ENCODE measurements at regions not wholly inside any gene's neighbourhood (a gene's known extent, or its start where the extent isn't known, plus 50 kb on each side); places are given as distances from the start of the nearest gene placed in this dataset.

DNA sequence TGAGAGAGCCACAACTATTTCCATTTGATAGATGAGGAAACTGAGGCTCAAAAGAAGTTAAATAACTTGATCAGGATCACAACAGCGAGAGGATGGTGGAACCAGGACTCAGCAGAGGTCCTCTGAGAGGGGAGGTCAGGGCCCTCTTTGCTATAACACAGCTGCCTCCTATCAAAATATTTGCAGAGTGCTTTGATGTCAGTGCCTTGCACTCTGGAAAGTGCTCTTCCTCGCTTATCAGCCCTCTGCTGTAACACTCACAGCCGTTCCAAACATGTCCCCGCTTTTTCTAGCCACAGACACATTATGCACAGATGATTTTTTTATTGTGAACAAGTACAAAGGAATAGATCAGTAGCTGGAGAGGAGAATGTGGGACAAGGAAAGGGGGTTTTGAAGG, 71.8 kb upstream of the ARHGAP29 start:
- Histone ChIP-seq H3F3A (ENCODE audit: insufficient read depth) (no peaks in the 10 kb centered on the region), H3K4me2 (ENCODE audit: low read depth, low read length, poor library complexity, severe bottlenecking) (no peak overlapping the region), H3K27me3 (ENCODE audit: low read length) (no peaks in the 10 kb centered on the region), H3K4me3 (ENCODE audit: insufficient read depth, low read length, poor library complexity, severe bottlenecking) (no peak overlapping the region), H3K9ac (ENCODE audit: low read length) (no peak overlapping the region), H2AFZ (ENCODE audit: low read depth, low read length, severe bottlenecking) (no peak overlapping the region), H3K36me3 (ENCODE audit: low read length) (no peaks in the 10 kb centered on the region), H3K9me2 (replicated peaks; ENCODE audit: insufficient read depth, low read length) (no peaks in the 10 kb centered on the region; the same call in 1 of the 2 replicates), H4K20me1 (ENCODE audit: low read depth, low read length) (no peaks in the 10 kb centered on the region), H3K9me3 (ENCODE audit: insufficient read depth, low read length) (no peaks in the 10 kb centered on the region), H3K79me2 (ENCODE audit: insufficient read depth, low read length) (no peaks in the 10 kb centered on the region), H3K27ac (ENCODE audit: low read depth, low read length) (no peak overlapping the region)
- TF ChIP-seq, protein P1, sequence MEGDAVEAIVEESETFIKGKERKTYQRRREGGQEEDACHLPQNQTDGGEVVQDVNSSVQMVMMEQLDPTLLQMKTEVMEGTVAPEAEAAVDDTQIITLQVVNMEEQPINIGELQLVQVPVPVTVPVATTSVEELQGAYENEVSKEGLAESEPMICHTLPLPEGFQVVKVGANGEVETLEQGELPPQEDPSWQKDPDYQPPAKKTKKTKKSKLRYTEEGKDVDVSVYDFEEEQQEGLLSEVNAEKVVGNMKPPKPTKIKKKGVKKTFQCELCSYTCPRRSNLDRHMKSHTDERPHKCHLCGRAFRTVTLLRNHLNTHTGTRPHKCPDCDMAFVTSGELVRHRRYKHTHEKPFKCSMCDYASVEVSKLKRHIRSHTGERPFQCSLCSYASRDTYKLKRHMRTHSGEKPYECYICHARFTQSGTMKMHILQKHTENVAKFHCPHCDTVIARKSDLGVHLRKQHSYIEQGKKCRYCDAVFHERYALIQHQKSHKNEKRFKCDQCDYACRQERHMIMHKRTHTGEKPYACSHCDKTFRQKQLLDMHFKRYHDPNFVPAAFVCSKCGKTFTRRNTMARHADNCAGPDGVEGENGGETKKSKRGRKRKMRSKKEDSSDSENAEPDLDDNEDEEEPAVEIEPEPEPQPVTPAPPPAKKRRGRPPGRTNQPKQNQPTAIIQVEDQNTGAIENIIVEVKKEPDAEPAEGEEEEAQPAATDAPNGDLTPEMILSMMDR (IDR thresholded peaks at IDR 0.05; ENCODE audit: insufficient read depth, low read length, poor library complexity, severe bottlenecking) = no peak
- no peak for TF ChIP-seq EZH2phosphoT487 (conservative IDR thresholded peaks at IDR 0.05; ENCODE audit: low read length)

DNA sequence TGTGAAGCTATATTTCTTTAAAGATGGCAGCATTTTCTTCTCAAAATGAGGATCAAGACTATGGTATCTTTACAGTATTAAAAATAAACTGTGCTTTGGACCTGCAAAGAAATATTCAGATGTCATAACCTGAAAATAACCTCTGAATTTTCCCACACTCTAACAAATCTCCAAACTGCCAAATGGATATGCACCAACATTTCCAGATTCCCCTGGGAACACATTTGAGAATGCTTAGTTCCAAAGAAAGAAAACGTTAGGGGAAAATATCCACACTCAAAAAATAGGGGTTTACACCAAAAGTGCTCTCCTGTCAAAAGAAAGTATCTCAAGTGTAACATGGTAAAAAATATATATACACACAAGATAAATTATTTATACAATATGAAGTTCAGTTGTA, 69.1 kb upstream of the ARHGAP29 start:
- TF ChIP-seq, protein P1 (IDR thresholded peaks at IDR 0.05; ENCODE audit: insufficient read depth, low read length, poor library complexity, severe bottlenecking) = no peak
- TF ChIP-seq EZH2phosphoT487 (conservative IDR thresholded peaks at IDR 0.05; ENCODE audit: low read length) = no peak
- Histone ChIP-seq H3K4me2 (ENCODE audit: low read depth, low read length, poor library complexity, severe bottlenecking) (no peak overlapping the region), H3K9ac (ENCODE audit: low read length) (no peak overlapping the region), H4K20me1 (ENCODE audit: low read depth, low read length) (no peaks in the 10 kb centered on the region), H3K79me2 (ENCODE audit: insufficient read depth, low read length) (no peaks in the 10 kb centered on the region), H3K9me2 (replicated peaks; ENCODE audit: insufficient read depth, low read length) (no peaks in the 10 kb centered on the region; the same call in 1 of the 2 replicates), H3K4me3 (ENCODE audit: insufficient read depth, low read length, poor library complexity, severe bottlenecking) (no peak overlapping the region), H3K27me3 (ENCODE audit: low read length) (no peaks in the 10 kb centered on the region), H3K36me3 (ENCODE audit: low read length) (no peaks in the 10 kb centered on the region), H3F3A (ENCODE audit: insufficient read depth) (no peaks in the 10 kb centered on the region), H3K9me3 (ENCODE audit: insufficient read depth, low read length) (no peaks in the 10 kb centered on the region), H3K27ac (ENCODE audit: low read depth, low read length) (no peak overlapping the region), H2AFZ (ENCODE audit: low read depth, low read length, severe bottlenecking) (no peak overlapping the region)

DNA sequence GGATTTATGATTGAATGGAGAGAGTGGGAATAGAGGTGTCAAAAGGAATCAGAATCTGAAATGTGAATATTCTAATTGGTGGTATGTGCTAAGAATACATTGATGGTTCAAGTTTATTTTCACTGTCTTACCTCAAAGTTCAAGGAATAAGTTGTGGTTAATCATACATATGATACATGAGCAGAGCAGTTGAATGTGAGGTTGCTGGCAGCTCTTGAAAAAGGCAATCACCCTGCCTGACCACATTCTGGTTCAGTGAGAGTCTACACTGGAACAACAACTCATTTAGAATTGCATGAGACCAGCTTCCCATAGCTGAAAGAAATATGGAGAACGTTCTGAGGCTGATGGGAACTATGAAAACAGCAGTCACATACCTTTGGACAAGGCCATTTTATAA, 68.3 kb upstream of the ARHGAP29 start:
- no peaks in the 10 kb centered on the region for H3K27me3 ChIP-seq (ENCODE audit: low read length)
- TF ChIP-seq, protein P1 (IDR thresholded peaks at IDR 0.05; ENCODE audit: insufficient read depth, low read length, poor library complexity, severe bottlenecking) = no peak
- no peak for TF ChIP-seq EZH2phosphoT487 (conservative IDR thresholded peaks at IDR 0.05; ENCODE audit: low read length)
- no peak overlapping the region for H3K4me2 ChIP-seq (ENCODE audit: low read depth, low read length, poor library complexity, severe bottlenecking)
- H3K9me3 ChIP-seq (ENCODE audit: insufficient read depth, low read length) = no peaks in the 10 kb centered on the region
- no peak overlapping the region for H3K4me3 ChIP-seq (ENCODE audit: insufficient read depth, low read length, poor library complexity, severe bottlenecking)
- no peak overlapping the region for H3K9ac ChIP-seq (ENCODE audit: low read length)
- no peaks in the 10 kb centered on the region for H3K79me2 ChIP-seq (ENCODE audit: insufficient read depth, low read length)
- no peaks in the 10 kb centered on the region; the same call in 1 of the 2 replicates for H3K9me2 ChIP-seq (replicated peaks; ENCODE audit: insufficient read depth, low read length)
- no peaks in the 10 kb centered on the region for H3K36me3 ChIP-seq (ENCODE audit: low read length)
- no peak overlapping the region for H3K27ac ChIP-seq (ENCODE audit: low read depth, low read length)
- H4K20me1 ChIP-seq (ENCODE audit: low read depth, low read length) = no peaks in the 10 kb centered on the region
- H3F3A ChIP-seq (ENCODE audit: insufficient read depth) = no peaks in the 10 kb centered on the region
- H2AFZ ChIP-seq (ENCODE audit: low read depth, low read length, severe bottlenecking) = no peak overlapping the region
